HepG2 (cell line): ENCODE measurements at regions not wholly inside any gene's neighbourhood (a gene's known extent, or its start where the extent isn't known, plus 50 kb on each side); places are given as distances from the start of the nearest gene placed in this dataset.

Experiments used
- ATAC-seq: fragments of 200-7000 bp; cut with Tn5 transposase; 3 replicates; pipeline ENCODE4 v1.9.1; 2020; ENCODE audit warnings: mild to moderate bottlenecking, moderate library complexity
- BruUV-seq: library from RNA; stranded (reverse); fragments of 400-500 nt; replicated peaks from 2 replicates; lab custom pipeline; 2021; lab: Mats Ljungman, UMichigan
- CTCF ChIA-PET: fragments of 300-600 bp; formaldehyde crosslinking; extraction: SDS; loops from one replicate; lab custom pipeline; 2021; ENCODE audit warnings: low total read pairs, inconsistent platforms, low intra/inter-chr PET ratio; lab: Yijun Ruan, JAX
- POLR2A ChIA-PET: fragments of 350-600 bp; sonication (Branson Sonifier 250); formaldehyde crosslinking; loops from one replicate; lab custom pipeline; 2020; ENCODE audit warnings: antibody characterized with exemption, inconsistent platforms; lab: Yijun Ruan, JAX
- DNase-seq: peaks from one replicate; pipeline ENCODE4 v3.0.0-alpha.2; 2015; ENCODE audit warnings: low spot score
- FAIRE-seq: peaks from 3 replicates; lab custom pipeline; 2011; peaks lifted over from hg19 to GRCh38; lab: Jason Lieb, UNC
- H2AFZ ChIP-seq: one replicate; pipeline ENCODE4 v1.6.1; 2011; ENCODE audit warnings: low read length, inconsistent platforms
- H3K27ac ChIP-seq: fragments of 300-600 bp; 3 replicates; pipeline ENCODE4 v1.8.0; 2011; ENCODE audit warnings: mixed run types, mild to moderate bottlenecking, mixed read lengths, low read length, inconsistent platforms; ENCODE audit not compliant: insufficient read depth; ENCODE audit errors: extremely low read length
- H3K27me3 ChIP-seq, 2 experiments: fragments of 200-600 bp in 1 of 2; 2 replicates in 1 of 2; 3 replicates in 1 of 2; pipeline versions ENCODE4 v1.6.0 to v1.8.0; 2011; ENCODE audit warnings: low read length in 2 of 2, mild to moderate bottlenecking in 2 of 2, moderate library complexity in 2 of 2, inconsistent platforms in 1 of 2; ENCODE audit not compliant: insufficient read depth in 2 of 2, control insufficient read depth in 1 of 2
- H3K36me3 ChIP-seq, 2 experiments: fragments of 200-600 bp in 1 of 2; replicated peaks in 1 of 2; 2 replicates in 1 of 2; 3 replicates in 1 of 2; pipeline versions ENCODE4 v1.5.1 to v1.8.0; 2011; ENCODE audit warnings: low read length in 2 of 2, inconsistent platforms in 1 of 2; ENCODE audit not compliant: insufficient read depth in 2 of 2, control insufficient read depth in 1 of 2
- H3K4me1 ChIP-seq: 2 replicates; pipeline ENCODE4 v1.5.1; 2012; ENCODE audit warnings: low read length, inconsistent platforms; ENCODE audit not compliant: insufficient read depth
- H3K4me2 ChIP-seq: 2 replicates; pipeline ENCODE4 v1.6.0; 2011; ENCODE audit warnings: low read depth, low read length, inconsistent platforms
- H3K4me3 ChIP-seq, 3 experiments: fragments of 200-600 bp in 1 of 3; sonication (generic), shearing (Covaris generic) in 1 of 3; replicated peaks in 1 of 3; 2 replicates each; pipeline ENCODE4 v1.5.1; 2011 to 2016; ENCODE audit warnings: low read length in 3 of 3, inconsistent platforms in 2 of 3, low read depth in 2 of 3, mild to moderate bottlenecking in 2 of 3, control low read depth in 1 of 3, mixed read lengths in 1 of 3; ENCODE audit not compliant: insufficient read depth in 1 of 3
- H3K79me2 ChIP-seq: one replicate; pipeline ENCODE4 v1.6.1; 2011; ENCODE audit warnings: low read length, inconsistent platforms; ENCODE audit not compliant: insufficient read depth
- H3K9ac ChIP-seq: 2 replicates; pipeline ENCODE4 v1.6.0; 2011; ENCODE audit warnings: mild to moderate bottlenecking, low read depth, low read length, inconsistent platforms; ENCODE audit not compliant: insufficient read depth
- H3K9me3 ChIP-seq: 2 replicates; pipeline ENCODE4 v1.5.1; 2012; ENCODE audit warnings: mild to moderate bottlenecking, low read length
- H4K20me1 ChIP-seq: 2 replicates; pipeline ENCODE4 v1.6.0; 2011; ENCODE audit warnings: inconsistent platforms, mild to moderate bottlenecking, low read length, moderate library complexity; ENCODE audit not compliant: insufficient read depth
- NFIB ChIP-seq: sonication (generic); formaldehyde crosslinking; IDR thresholded peaks from 2 replicates; pipeline ENCODE4 v1.9.0; 2021; ENCODE audit warnings: missing genetic modification reagents, mild to moderate bottlenecking, borderline replicate concordance
- POGZ ChIP-seq: sonication (generic); formaldehyde crosslinking; IDR thresholded peaks from 2 replicates; pipeline ENCODE4 v1.4.0; 2020; ENCODE audit warnings: mild to moderate bottlenecking, missing genetic modification reagents
- RAD21 ChIP-seq: fragments of 450-650 bp; formaldehyde crosslinking; IDR thresholded peaks from 2 replicates; pipeline ENCODE4 v1.5.0; 2020; ENCODE audit warnings: mild to moderate bottlenecking
- ZNF589 ChIP-seq: sonication (generic); formaldehyde crosslinking; conservative IDR thresholded peaks from 2 replicates; pipeline ENCODE4 v1.8.0; 2022; ENCODE audit warnings: mild to moderate bottlenecking, moderate library complexity, missing genetic modification reagents
- WGBS: methylation state at CpG from one replicate; pipeline ENCODE4 v1.1.6; 2017; ENCODE audit warnings: low lambda C conversion rate; 5-methylcytosine and 5-hydroxymethylcytosine counted together
- in situ Hi-C: cut with HindIII; loops from 2 replicates; pipeline ENCODE4 v1.10.0; 2017; ENCODE audit warnings: low pct_unique_long_range_greater_than_20kb; ENCODE audit not compliant: extremely low pct_ligation_motif_present
- intact Hi-C: fragments of 100-400 bp; cut with micrococcal nuclease; formaldehyde crosslinking; loops from one replicate; pipeline ENCODE4 v1.10.0; 2022; ENCODE audit not compliant: unreplicated experiment
- TF ChIP-seq, protein P1 (sequence below), 2 experiments: fragments of 450-650 bp in 1 of 2; sonication (generic) in 1 of 2; formaldehyde crosslinking; IDR thresholded peaks; 2 replicates each; pipeline versions ENCODE4 v1.5.0 to v1.8.0; 2020 to 2022; ENCODE audit warnings: mild to moderate bottlenecking in 1 of 2, missing genetic modification reagents in 1 of 2
- TF ChIP-seq, protein P2 (sequence below): sonication (generic); formaldehyde crosslinking; IDR thresholded peaks from 2 replicates; pipeline ENCODE4 v1.5.0; 2020; ENCODE audit warnings: missing genetic modification reagents
- TF ChIP-seq, protein P3 (sequence below): IDR thresholded peaks from 2 replicates; pipeline ENCODE4 v1.6.1; 2016; ENCODE audit warnings: mild to moderate bottlenecking
- TF ChIP-seq, protein P4 (sequence below): sonication (generic); formaldehyde crosslinking; IDR thresholded peaks from 2 replicates; pipeline ENCODE4 v1.4.0; 2020; ENCODE audit warnings: missing genetic modification reagents

DNA sequence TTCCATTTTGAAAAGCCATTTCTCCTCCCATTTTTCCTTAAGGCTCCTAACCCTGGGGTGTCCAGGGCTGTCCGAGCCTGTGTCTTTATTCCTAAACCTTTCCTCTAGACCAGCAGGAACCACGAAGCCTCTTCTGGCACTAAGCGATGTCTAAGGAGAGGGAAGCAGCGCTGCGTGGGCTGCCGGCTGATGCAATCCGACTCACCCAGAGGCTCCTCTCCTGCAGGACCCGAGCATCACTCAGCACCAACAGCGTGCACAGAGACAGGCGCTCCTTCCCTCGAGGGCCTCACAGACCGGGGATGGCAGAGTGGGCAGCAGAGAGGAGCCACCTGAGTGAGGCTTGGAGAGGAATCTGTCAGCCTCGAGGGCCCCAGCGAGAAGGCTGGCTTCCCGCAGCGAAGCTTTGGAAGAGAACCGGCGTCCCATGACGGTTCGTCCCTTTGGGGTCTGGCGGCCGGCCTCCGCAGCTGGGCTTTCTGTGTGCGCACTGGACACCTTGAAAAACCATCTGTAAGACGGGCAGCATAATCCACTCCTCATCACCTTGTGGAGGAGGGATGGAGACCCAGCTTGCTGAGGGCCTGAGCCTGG lies 174.3 kb downstream of the FOXL1 start:
- Histone ChIP-seq H2AFZ (no peak overlapping the region), H3K4me1 (no peaks in the 10 kb centered on the region), H4K20me1 (no peaks in the 10 kb centered on the region; the same call in 1 of the 2 replicates), H3K4me2 (no peak overlapping the region), H3K9ac (no peak overlapping the region), H3K9me3 (no peaks in the 10 kb centered on the region), H3K4me3 (no peak overlapping the region), H3K36me3 (no peaks in the 10 kb centered on the region)
- FAIRE-seq, result no peak
- ChIA-PET POLR2A (no interaction called here), CTCF (no interaction called here)
- no peak for ATAC-seq
- DNase-seq, result no peak
- WGBS, result 14% methylated on average over 14 of the region's 25 CpGs
- intact Hi-C loops, result no loop called here
- no TSS peak for BruUV-seq
- TF ChIP-seq, protein P1, sequence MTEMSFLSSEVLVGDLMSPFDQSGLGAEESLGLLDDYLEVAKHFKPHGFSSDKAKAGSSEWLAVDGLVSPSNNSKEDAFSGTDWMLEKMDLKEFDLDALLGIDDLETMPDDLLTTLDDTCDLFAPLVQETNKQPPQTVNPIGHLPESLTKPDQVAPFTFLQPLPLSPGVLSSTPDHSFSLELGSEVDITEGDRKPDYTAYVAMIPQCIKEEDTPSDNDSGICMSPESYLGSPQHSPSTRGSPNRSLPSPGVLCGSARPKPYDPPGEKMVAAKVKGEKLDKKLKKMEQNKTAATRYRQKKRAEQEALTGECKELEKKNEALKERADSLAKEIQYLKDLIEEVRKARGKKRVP (CRISPR knock-in tag; IDR thresholded peaks at IDR 0.05), result peak in 1 of 2 experiments; percentile 34; a peak in 1 of 4 replicates
- TF ChIP-seq, protein P2, sequence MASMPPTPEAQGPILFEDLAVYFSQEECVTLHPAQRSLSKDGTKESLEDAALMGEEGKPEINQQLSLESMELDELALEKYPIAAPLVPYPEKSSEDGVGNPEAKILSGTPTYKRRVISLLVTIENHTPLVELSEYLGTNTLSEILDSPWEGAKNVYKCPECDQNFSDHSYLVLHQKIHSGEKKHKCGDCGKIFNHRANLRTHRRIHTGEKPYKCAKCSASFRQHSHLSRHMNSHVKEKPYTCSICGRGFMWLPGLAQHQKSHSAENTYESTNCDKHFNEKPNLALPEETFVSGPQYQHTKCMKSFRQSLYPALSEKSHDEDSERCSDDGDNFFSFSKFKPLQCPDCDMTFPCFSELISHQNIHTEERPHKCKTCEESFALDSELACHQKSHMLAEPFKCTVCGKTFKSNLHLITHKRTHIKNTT (CRISPR knock-in tag), result no peak
- TF ChIP-seq, all 625 proteins: peak for 1
- no peaks in the 10 kb centered on the region for H3K79me2 ChIP-seq
- in situ Hi-C loops, result no loop called here
- peaks cover 18 to 82% of the 10 kb centered on the region in 2 experiments for H3K27me3 ChIP-seq
- no peak overlapping the region for H3K27ac ChIP-seq

DNA sequence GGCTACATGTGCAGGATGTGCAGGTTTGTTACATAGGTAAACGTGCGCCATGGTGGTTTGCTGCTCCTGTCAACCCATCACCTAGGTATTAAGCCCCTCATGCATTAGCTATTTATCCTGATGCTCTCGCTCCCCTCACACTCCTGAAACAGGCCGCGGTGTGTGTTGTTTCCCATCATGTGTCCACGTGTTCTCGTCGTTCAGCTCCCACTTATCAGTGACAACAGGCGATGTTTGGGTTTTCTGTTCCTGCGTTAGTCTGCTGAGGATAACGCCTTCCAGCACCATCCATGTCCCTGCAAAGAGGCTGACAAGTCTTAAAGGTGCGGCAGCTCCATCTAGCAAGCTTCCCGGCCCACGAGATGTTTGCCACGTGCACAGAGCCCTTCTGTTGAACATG lies 175.1 kb downstream of the FOXL1 start:
- no peaks in the 10 kb centered on the region for H3K79me2 ChIP-seq
- POLR2A ChIA-PET, result no interaction called here
- in situ Hi-C loops (no loop called here), intact Hi-C loops (no loop called here)
- no peak overlapping the region for H3K4me3 ChIP-seq
- H4K20me1 ChIP-seq, result no peaks in the 10 kb centered on the region; the same call in 1 of the 2 replicates
- FAIRE-seq (no peak), ATAC-seq (no peak), DNase-seq (no peak)
- H3K4me2 ChIP-seq, result no peak overlapping the region
- no peaks in the 10 kb centered on the region for H3K36me3 ChIP-seq
- 15% methylated on average over 15 of the region's 15 CpGs for WGBS
- H3K4me1 ChIP-seq, result no peaks in the 10 kb centered on the region
- H3K9me3 ChIP-seq, result no peaks in the 10 kb centered on the region
- no peak overlapping the region for H3K27ac ChIP-seq
- BruUV-seq, result no TSS peak
- H3K27me3 ChIP-seq, result peaks cover 15 to 85% of the 10 kb centered on the region in 2 experiments; a peak in 4 of 5 replicates
- CTCF ChIA-PET, result no interaction called here
- H3K9ac ChIP-seq, result no peak overlapping the region
- no peak overlapping the region for H2AFZ ChIP-seq
- TF ChIP-seq NFIB (no peak), RAD21 (CRISPR knock-in tag) (no peak), POGZ (no peak), ZNF589 (CRISPR knock-in tag) (no peak)
- TF ChIP-seq, protein P3, sequence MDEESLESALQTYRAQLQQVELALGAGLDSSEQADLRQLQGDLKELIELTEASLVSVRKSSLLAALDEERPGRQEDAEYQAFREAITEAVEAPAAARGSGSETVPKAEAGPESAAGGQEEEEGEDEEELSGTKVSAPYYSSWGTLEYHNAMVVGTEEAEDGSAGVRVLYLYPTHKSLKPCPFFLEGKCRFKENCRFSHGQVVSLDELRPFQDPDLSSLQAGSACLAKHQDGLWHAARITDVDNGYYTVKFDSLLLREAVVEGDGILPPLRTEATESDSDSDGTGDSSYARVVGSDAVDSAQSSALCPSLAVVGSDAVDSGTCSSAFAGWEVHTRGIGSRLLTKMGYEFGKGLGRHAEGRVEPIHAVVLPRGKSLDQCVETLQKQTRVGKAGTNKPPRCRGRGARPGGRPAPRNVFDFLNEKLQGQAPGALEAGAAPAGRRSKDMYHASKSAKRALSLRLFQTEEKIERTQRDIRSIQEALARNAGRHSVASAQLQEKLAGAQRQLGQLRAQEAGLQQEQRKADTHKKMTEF (CRISPR knock-in tag), result no peak
- TF ChIP-seq, protein P4, sequence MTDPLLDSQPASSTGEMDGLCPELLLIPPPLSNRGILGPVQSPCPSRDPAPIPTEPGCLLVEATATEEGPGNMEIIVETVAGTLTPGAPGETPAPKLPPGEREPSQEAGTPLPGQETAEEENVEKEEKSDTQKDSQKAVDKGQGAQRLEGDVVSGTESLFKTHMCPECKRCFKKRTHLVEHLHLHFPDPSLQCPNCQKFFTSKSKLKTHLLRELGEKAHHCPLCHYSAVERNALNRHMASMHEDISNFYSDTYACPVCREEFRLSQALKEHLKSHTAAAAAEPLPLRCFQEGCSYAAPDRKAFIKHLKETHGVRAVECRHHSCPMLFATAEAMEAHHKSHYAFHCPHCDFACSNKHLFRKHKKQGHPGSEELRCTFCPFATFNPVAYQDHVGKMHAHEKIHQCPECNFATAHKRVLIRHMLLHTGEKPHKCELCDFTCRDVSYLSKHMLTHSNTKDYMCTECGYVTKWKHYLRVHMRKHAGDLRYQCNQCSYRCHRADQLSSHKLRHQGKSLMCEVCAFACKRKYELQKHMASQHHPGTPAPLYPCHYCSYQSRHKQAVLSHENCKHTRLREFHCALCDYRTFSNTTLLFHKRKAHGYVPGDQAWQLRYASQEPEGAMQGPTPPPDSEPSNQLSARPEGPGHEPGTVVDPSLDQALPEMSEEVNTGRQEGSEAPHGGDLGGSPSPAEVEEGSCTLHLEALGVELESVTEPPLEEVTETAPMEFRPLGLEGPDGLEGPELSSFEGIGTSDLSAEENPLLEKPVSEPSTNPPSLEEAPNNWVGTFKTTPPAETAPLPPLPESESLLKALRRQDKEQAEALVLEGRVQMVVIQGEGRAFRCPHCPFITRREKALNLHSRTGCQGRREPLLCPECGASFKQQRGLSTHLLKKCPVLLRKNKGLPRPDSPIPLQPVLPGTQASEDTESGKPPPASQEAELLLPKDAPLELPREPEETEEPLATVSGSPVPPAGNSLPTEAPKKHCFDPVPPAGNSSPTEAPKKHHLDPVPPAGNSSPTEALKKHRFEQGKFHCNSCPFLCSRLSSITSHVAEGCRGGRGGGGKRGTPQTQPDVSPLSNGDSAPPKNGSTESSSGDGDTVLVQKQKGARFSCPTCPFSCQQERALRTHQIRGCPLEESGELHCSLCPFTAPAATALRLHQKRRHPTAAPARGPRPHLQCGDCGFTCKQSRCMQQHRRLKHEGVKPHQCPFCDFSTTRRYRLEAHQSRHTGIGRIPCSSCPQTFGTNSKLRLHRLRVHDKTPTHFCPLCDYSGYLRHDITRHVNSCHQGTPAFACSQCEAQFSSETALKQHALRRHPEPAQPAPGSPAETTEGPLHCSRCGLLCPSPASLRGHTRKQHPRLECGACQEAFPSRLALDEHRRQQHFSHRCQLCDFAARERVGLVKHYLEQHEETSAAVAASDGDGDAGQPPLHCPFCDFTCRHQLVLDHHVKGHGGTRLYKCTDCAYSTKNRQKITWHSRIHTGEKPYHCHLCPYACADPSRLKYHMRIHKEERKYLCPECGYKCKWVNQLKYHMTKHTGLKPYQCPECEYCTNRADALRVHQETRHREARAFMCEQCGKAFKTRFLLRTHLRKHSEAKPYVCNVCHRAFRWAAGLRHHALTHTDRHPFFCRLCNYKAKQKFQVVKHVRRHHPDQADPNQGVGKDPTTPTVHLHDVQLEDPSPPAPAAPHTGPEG (CRISPR knock-in tag), result no peak
